OCI-LY7 (cell line): ENCODE measurements at regions not wholly inside any gene's neighbourhood (a gene's known extent, or its start where the extent isn't known, plus 50 kb on each side); places are given as distances from the start of the nearest gene placed in this dataset.

Source experiments
- EZH2phosphoT487 ChIP-seq: fragments of 200-600 bp; sonication (generic); IDR thresholded peaks from 2 replicates; pipeline ENCODE4 v1.6.1; 2018; ENCODE audit warnings: low read depth, borderline replicate concordance, mild to moderate bottlenecking, mixed run types, antibody characterized with exemption, low read length, moderate library complexity, mixed read lengths
- TF ChIP-seq, protein P1 (sequence below): fragments of 200-600 bp; sonication (generic); conservative IDR thresholded peaks from 2 replicates; pipeline ENCODE4 v1.5.1; 2014; ENCODE audit warnings: mild to moderate bottlenecking, antibody characterized with exemption, low read length, moderate library complexity, mixed read lengths

DNA sequence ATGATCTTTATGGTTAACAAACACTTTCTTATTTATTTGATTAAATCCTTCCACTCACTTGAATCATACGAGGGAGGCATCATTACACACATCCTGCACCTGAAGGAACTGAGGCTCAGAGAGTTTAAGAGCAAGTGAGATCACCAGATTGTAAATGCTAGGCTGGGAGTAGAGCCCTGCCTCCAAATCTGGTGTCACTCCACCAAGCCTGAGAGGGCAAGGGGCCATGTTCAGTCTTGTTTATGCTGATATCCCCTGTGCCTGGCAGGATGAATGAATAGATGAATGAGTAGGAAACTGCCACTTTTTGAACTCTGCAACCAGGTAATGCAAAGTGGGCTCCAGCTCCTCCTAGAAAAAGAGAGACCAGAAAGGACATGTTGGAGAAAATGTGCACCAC lies 59.1 kb downstream of the RASSF10 start:
- TF ChIP-seq, protein P1, sequence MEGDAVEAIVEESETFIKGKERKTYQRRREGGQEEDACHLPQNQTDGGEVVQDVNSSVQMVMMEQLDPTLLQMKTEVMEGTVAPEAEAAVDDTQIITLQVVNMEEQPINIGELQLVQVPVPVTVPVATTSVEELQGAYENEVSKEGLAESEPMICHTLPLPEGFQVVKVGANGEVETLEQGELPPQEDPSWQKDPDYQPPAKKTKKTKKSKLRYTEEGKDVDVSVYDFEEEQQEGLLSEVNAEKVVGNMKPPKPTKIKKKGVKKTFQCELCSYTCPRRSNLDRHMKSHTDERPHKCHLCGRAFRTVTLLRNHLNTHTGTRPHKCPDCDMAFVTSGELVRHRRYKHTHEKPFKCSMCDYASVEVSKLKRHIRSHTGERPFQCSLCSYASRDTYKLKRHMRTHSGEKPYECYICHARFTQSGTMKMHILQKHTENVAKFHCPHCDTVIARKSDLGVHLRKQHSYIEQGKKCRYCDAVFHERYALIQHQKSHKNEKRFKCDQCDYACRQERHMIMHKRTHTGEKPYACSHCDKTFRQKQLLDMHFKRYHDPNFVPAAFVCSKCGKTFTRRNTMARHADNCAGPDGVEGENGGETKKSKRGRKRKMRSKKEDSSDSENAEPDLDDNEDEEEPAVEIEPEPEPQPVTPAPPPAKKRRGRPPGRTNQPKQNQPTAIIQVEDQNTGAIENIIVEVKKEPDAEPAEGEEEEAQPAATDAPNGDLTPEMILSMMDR = no peak
- TF ChIP-seq EZH2phosphoT487 = no peak
